NB4 (cell line): ENCODE measurements at regions not wholly inside any gene's neighbourhood (a gene's known extent, or its start where the extent isn't known, plus 50 kb on each side); places are given as distances from the start of the nearest gene placed in this dataset.

ENCODE experiments used
- CTCF ChIP-seq: IDR thresholded peaks from one replicate; pipeline ENCODE4 v1.5.1; 2012; ENCODE audit warnings: low read depth, low read length
- MAX ChIP-seq: IDR thresholded peaks from 2 replicates; pipeline ENCODE4 v1.6.1; 2011; ENCODE audit warnings: low read depth, low read length
- POLR2A ChIP-seq: IDR thresholded peaks from 2 replicates; pipeline ENCODE4 v1.6.1; 2011; ENCODE audit warnings: mild to moderate bottlenecking; ENCODE audit not compliant: insufficient read length; ENCODE audit errors: extremely low read depth

GRCh38 chr12:37546901-37547475, 769.6 kb upstream of the ALG10B start:
- TF ChIP-seq CTCF: no peak
- no peak for TF ChIP-seq MAX
- no peak for TF ChIP-seq POLR2A
